Gastroesophageal sphincter (tissue), 4 donors: ENCODE measurements at regions not wholly inside any gene's neighbourhood (a gene's known extent, or its start where the extent isn't known, plus 50 kb on each side); places are given as distances from the start of the nearest gene placed in this dataset.

Experiments used
- ATAC-seq: fragments of 150-250 bp; one replicate; pipeline ENCODE4 v1.9.1; 2016; ENCODE audit warnings: mild to moderate bottlenecking, moderate library complexity
- H3K27ac ChIP-seq, 4 donors: fragments of 200-600 bp; sonication (generic) in 3 of 4; 1 replicate in 3 of 4; 2 replicates in 1 of 4; pipeline ENCODE4 v1.5.1; 2016 to 2019
- H3K27me3 ChIP-seq: fragments of 200-600 bp; sonication (generic); one replicate; pipeline ENCODE4 v1.5.1; 2019
- H3K36me3 ChIP-seq, 2 donors: fragments of 200-600 bp; sonication (generic); one replicate each; pipeline ENCODE4 v1.5.1; 2019; ENCODE audit warnings: control low read depth in 1 of 2
- H3K4me1 ChIP-seq, 3 donors: fragments of 200-600 bp; sonication (generic); 1 replicate in 2 of 3; 2 replicates in 1 of 3; pipeline ENCODE4 v1.5.1; 2016 to 2019; ENCODE audit warnings: control low read depth in 2 of 3
- H3K4me3 ChIP-seq, 2 donors: fragments of 200-600 bp; sonication (generic); one replicate each; pipeline ENCODE4 v1.5.1; 2019; ENCODE audit warnings: mild to moderate bottlenecking in 1 of 2, moderate library complexity in 1 of 2
- H3K9me3 ChIP-seq, 3 donors: fragments of 200-600 bp; sonication (generic); one replicate each; pipeline ENCODE4 v1.5.1; 2017 to 2019; ENCODE audit warnings: control low read depth in 2 of 3
- EP300 ChIP-seq: sonication (generic); formaldehyde crosslinking; IDR thresholded peaks from one replicate; pipeline ENCODE4 v1.6.1; 2017; ENCODE audit warnings: antibody characterized with exemption, mild to moderate bottlenecking
- POLR2A ChIP-seq, 2 donors: fragments of 450-650 bp; IDR thresholded peaks; one replicate each; pipeline ENCODE4 v1.6.1; 2017; ENCODE audit warnings: antibody characterized with exemption in 2 of 2, mild to moderate bottlenecking in 2 of 2, moderate library complexity in 1 of 2
- POLR2AphosphoS5 ChIP-seq: sonication (generic); formaldehyde crosslinking; IDR thresholded peaks from one replicate; pipeline ENCODE4 v1.6.1; 2017; ENCODE audit warnings: antibody characterized with exemption
- WGBS, 2 donors: methylation state at CpG; one replicate each; pipeline ENCODE4 v1.1.5; 2018; ENCODE audit warnings: low coverage in 1 of 2; 5-methylcytosine and 5-hydroxymethylcytosine counted together
- TF ChIP-seq, protein P1 (sequence below), 4 experiments: fragments of 200-600 bp in 2 of 4; fragments of 450-650 bp in 2 of 4; sonication (generic) in 1 of 4; IDR thresholded peaks; one replicate each; pipeline ENCODE4 v1.5.1; 2017 to 2019; ENCODE audit warnings: antibody characterized with exemption in 4 of 4, mild to moderate bottlenecking in 2 of 4, moderate library complexity in 2 of 4

DNA sequence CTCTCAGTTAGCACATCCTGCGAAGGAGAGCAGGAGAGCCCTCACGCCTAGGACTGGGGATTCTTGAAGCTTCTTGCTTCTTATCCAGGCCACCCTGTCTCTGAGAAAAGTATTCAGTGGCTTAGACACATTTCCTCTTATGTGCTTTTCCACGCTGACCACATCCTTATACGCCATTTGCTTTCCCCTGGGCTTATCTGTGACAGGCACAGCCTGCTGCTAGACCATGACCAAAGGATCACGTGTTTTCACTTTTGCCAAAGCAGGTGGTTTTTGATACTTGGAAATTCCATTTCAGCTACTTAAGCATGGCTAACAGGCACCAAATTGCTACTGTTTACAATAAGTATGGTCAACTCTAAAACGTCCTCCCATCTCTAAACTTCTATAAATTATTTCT lies 587.4 kb downstream of the AACS start:
- Histone ChIP-seq H3K36me3 (no peaks in the 10 kb centered on the region), H3K4me1 (no peaks in the 10 kb centered on the region), H3K27ac (no peak overlapping the region), H3K4me3 (no peak overlapping the region), H3K9me3 (no peaks in the 10 kb centered on the region), H3K27me3 (no peaks in the 10 kb centered on the region)
- ATAC-seq = no peak
- TF ChIP-seq, protein P1, sequence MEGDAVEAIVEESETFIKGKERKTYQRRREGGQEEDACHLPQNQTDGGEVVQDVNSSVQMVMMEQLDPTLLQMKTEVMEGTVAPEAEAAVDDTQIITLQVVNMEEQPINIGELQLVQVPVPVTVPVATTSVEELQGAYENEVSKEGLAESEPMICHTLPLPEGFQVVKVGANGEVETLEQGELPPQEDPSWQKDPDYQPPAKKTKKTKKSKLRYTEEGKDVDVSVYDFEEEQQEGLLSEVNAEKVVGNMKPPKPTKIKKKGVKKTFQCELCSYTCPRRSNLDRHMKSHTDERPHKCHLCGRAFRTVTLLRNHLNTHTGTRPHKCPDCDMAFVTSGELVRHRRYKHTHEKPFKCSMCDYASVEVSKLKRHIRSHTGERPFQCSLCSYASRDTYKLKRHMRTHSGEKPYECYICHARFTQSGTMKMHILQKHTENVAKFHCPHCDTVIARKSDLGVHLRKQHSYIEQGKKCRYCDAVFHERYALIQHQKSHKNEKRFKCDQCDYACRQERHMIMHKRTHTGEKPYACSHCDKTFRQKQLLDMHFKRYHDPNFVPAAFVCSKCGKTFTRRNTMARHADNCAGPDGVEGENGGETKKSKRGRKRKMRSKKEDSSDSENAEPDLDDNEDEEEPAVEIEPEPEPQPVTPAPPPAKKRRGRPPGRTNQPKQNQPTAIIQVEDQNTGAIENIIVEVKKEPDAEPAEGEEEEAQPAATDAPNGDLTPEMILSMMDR (IDR thresholded peaks at IDR 0.05) = no peak
- TF ChIP-seq POLR2A (IDR thresholded peaks at IDR 0.05) (no peak), POLR2AphosphoS5 (no peak), EP300 (no peak)
- WGBS, 2 donors = 29 to 54% methylated on average over 1 to 4 of the region's 6 CpGs

DNA sequence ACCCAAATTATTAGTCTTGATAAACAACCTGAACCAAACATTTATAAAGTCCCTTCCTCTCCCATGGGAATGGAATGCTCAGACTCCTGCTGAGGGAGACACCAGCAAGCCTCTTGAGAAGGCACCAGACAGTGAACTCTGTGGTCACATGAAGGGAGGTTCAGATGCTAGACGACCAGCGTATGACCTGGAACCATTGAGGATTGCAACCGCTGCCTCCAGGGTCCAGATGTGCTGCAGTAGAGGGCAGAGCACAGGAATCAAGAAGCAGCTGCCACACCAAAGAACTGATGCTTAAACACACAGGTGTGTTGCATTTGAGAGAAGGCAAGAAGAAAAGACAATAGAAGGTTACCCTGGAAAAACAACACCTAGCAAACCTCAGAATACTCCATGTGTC lies 592.4 kb downstream of the AACS start:
- Histone ChIP-seq H3K4me3 (no peak overlapping the region), H3K4me1 (no peaks in the 10 kb centered on the region), H3K36me3 (no peaks in the 10 kb centered on the region), H3K9me3 (no peaks in the 10 kb centered on the region), H3K27me3 (no peaks in the 10 kb centered on the region), H3K27ac (no peak overlapping the region)
- WGBS, 2 donors = 58% methylated on average over 2 of the region's 3 CpGs; no CpG with 5 or more reads in 1 of the 2 donors
- TF ChIP-seq, protein P1 (IDR thresholded peaks at IDR 0.05) = no peak
- TF ChIP-seq POLR2A (IDR thresholded peaks at IDR 0.05) (no peak), EP300 (no peak), POLR2AphosphoS5 (no peak)
- no peak for ATAC-seq

GRCh38 chr12:125674554-125675338 lies 609.5 kb downstream of the AACS start:
- no peak for TF ChIP-seq EP300
- no peak for TF ChIP-seq POLR2AphosphoS5
- TF ChIP-seq, protein P1 (IDR thresholded peaks at IDR 0.05) = no peak
- TF ChIP-seq POLR2A (IDR thresholded peaks at IDR 0.05) = no peak
- 49 to 58% methylated on average over 7 to 9 of the region's 11 CpGs for WGBS, 2 donors
- Histone ChIP-seq H3K4me1 (no peaks in the 10 kb centered on the region), H3K27me3 (no peaks in the 10 kb centered on the region), H3K4me3 (no peak overlapping the region), H3K27ac (no peak overlapping the region), H3K9me3 (no peaks in the 10 kb centered on the region), H3K36me3 (no peaks in the 10 kb centered on the region)
- no peak for ATAC-seq

DNA sequence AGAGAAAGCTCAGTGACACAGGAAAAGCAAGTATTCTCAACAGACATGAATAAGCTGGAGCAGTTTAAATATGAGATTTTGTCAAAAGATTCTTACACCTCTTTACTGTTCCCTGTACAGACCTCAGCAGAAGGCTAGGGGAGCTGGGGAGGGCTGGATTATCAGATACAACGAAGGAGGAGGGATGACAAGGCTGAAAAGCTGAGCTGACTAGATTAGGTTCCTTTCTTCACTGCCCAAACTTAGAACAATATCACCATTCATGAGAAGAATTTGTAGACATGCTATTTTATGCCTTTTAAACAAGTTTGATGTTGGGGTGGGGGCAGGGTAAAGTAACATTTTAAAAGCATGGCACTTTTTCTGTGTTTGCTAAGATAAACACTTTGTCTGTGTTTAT lies 611.1 kb downstream of the AACS start:
- TF ChIP-seq POLR2AphosphoS5 = no peak
- 0 to 22% methylated on average over 1 of the region's 1 CpG for WGBS, 2 donors
- Histone ChIP-seq H3K4me3 (no peak overlapping the region), H3K36me3 (no peaks in the 10 kb centered on the region), H3K4me1 (no peaks in the 10 kb centered on the region), H3K9me3 (no peaks in the 10 kb centered on the region), H3K27me3 (no peaks in the 10 kb centered on the region), H3K27ac (no peak overlapping the region)
- no peak for ATAC-seq

- no peaks in the 10 kb centered on the region for H3K36me3 ChIP-seq
- 83 to 91% methylated on average over 4 of the region's 4 CpGs for WGBS, 2 donors
- H3K4me3 ChIP-seq = no peak overlapping the region
- no peak for ATAC-seq
- no peaks in the 10 kb centered on the region for H3K9me3 ChIP-seq
- TF ChIP-seq EP300 (no peak), POLR2A (IDR thresholded peaks at IDR 0.05) (no peak), POLR2AphosphoS5 (no peak)
- TF ChIP-seq, protein P1 (IDR thresholded peaks at IDR 0.05) = no peak
- no peaks in the 10 kb centered on the region for H3K27me3 ChIP-seq
- no peak overlapping the region for H3K27ac ChIP-seq
- no peaks in the 10 kb centered on the region for H3K4me1 ChIP-seq
These were observed 612.6 kb downstream of the AACS start for GRCh38 chr12:125677829-125678228.
